Panc1 (cell line): ENCODE measurements at regions not wholly inside any gene's neighbourhood (a gene's known extent, or its start where the extent isn't known, plus 50 kb on each side); places are given as distances from the start of the nearest gene placed in this dataset.

Source experiments
- ATAC-seq: fragments of 200-7000 bp; cut with Tn5 transposase; 2 replicates; pipeline ENCODE4 v1.9.1; 2020; ENCODE audit warnings: mild to moderate bottlenecking, moderate library complexity
- BruUV-seq: library from RNA; stranded (reverse); fragments of 400-500 nt; replicated peaks from 2 replicates; lab custom pipeline; 2021; lab: Mats Ljungman, UMichigan
- CTCF ChIA-PET: fragments of 300-600 bp; sonication (Branson Sonifier 250); formaldehyde crosslinking; loops from one replicate; lab custom pipeline; 2022; ENCODE audit warnings: antibody characterized with exemption; lab: Charles Lee
- POLR2A ChIA-PET: fragments of 300-600 bp; sonication (Branson Sonifier 250); formaldehyde crosslinking; loops from one replicate; lab custom pipeline; 2022; ENCODE audit warnings: antibody characterized with exemption; lab: Charles Lee
- DNase-seq: peaks from one replicate; pipeline ENCODE4 v3.0.0-alpha.2; 2010; ENCODE audit warnings: low read depth, low spot score
- H3K27ac ChIP-seq: 2 replicates; pipeline ENCODE4 v1.5.1; 2011; ENCODE audit warnings: mild to moderate bottlenecking, low read length, inconsistent platforms
- H3K27me3 ChIP-seq: fragments of 200-500 bp; sonication (Bioruptor generic); 2 replicates; pipeline ENCODE4 v1.6.0; 2014; ENCODE audit warnings: low read length, inconsistent platforms; ENCODE audit not compliant: control insufficient read depth, insufficient read depth
- H3K36me3 ChIP-seq: fragments of 200-500 bp; sonication (Bioruptor generic); 2 replicates; pipeline ENCODE4 v1.5.1; 2014; ENCODE audit warnings: inconsistent platforms, mild to moderate bottlenecking, low read length, moderate library complexity; ENCODE audit not compliant: control insufficient read depth, insufficient read depth
- H3K4me1 ChIP-seq: 2 replicates; pipeline ENCODE4 v1.5.1; 2011; ENCODE audit warnings: inconsistent platforms, mild to moderate bottlenecking, low read length, moderate library complexity; ENCODE audit not compliant: control insufficient read depth, insufficient read depth
- H3K4me3 ChIP-seq, 2 experiments: 2 replicates each; pipeline ENCODE4 v1.5.1; 2011 to 2012; ENCODE audit warnings: low read depth in 2 of 2, low read length in 2 of 2, mild to moderate bottlenecking in 2 of 2, inconsistent platforms in 1 of 2, moderate library complexity in 1 of 2
- H3K9me3 ChIP-seq: fragments of 200-500 bp; sonication (Bioruptor generic); 2 replicates; pipeline ENCODE4 v1.5.1; 2014; ENCODE audit warnings: low read depth, mild to moderate bottlenecking, inconsistent platforms, low read length, moderate library complexity; ENCODE audit not compliant: control insufficient read depth, insufficient read depth
- CTCF ChIP-seq: fragments of 450-650 bp; IDR thresholded peaks from 2 replicates; pipeline ENCODE4 v1.5.1; 2017; ENCODE audit warnings: mild to moderate bottlenecking
- POLR2AphosphoS5 ChIP-seq: IDR thresholded peaks from 2 replicates; pipeline ENCODE4 v1.6.1; 2012; ENCODE audit warnings: mild to moderate bottlenecking, low read depth, low read length, moderate library complexity
- REST ChIP-seq, 2 experiments: IDR thresholded peaks; 2 replicates each; pipeline ENCODE4 v1.6.1; 2011 to 2012; ENCODE audit warnings: low read depth in 2 of 2, control low read depth in 1 of 2, low read length in 1 of 2, mild to moderate bottlenecking in 1 of 2, moderate library complexity in 1 of 2; ENCODE audit not compliant: insufficient read depth in 1 of 2
- SIN3A ChIP-seq: IDR thresholded peaks from 2 replicates; pipeline ENCODE4 v1.6.1; 2012; ENCODE audit warnings: low read depth, mild to moderate bottlenecking, low read length, moderate library complexity, borderline replicate concordance; ENCODE audit not compliant: insufficient read depth
- TCF7L2 ChIP-seq: IDR thresholded peaks from 2 replicates; pipeline ENCODE4 v1.6.1; 2011; ENCODE audit warnings: mild to moderate bottlenecking, low read depth, low read length, inconsistent platforms
- in situ Hi-C: cut with HindIII; loops from 2 replicates; pipeline ENCODE4 v1.10.0; 2016; ENCODE audit warnings: low sequenced_read_pairs, low pct_unique_long_range_greater_than_20kb
- intact Hi-C: fragments of 100-400 bp; cut with micrococcal nuclease; formaldehyde crosslinking; loops from one replicate; pipeline ENCODE4 v1.10.0; 2022; ENCODE audit not compliant: unreplicated experiment

- CTCF ChIA-PET, result no interaction called here
- H3K36me3 ChIP-seq, result no peaks in the 10 kb centered on the region
- no peaks in the 10 kb centered on the region for H3K4me1 ChIP-seq
- in situ Hi-C loops (no loop called here), intact Hi-C loops (no loop called here)
- no peaks in the 10 kb centered on the region for H3K27me3 ChIP-seq
- no peak for ATAC-seq
- H3K4me3 ChIP-seq, result no peak overlapping the region
- no peak for DNase-seq
- H3K27ac ChIP-seq, result peak overlapping the region; percentile 39; the same call in 1 of the 2 replicates
- TF ChIP-seq TCF7L2 (no peak), CTCF (no peak), REST (IDR thresholded peaks at IDR 0.05; ENCODE audit: insufficient read depth in 1 of 2, low read depth in 2 of 2, low read length in 1 of 2) (no peak), SIN3A (no peak), POLR2AphosphoS5 (no peak)
- no TSS peak for BruUV-seq
- POLR2A ChIA-PET, result no interaction called here
- no peaks in the 10 kb centered on the region for H3K9me3 ChIP-seq
These were observed 429.1 kb downstream of the SPRY1 start for GRCh38 chr4:123825596-123826291.

- TF ChIP-seq POLR2AphosphoS5 (no peak), TCF7L2 (no peak), CTCF (no peak), REST (IDR thresholded peaks at IDR 0.05; ENCODE audit: insufficient read depth in 1 of 2, low read depth in 2 of 2, low read length in 1 of 2) (no peak)
- ChIA-PET POLR2A (interaction anchor here (0.5 kb wide), 1 partner anchor 465 kb away, joined by 5 read pairs; no protein-coding TSS in a partner anchor), CTCF (no interaction called here)
- Histone ChIP-seq H3K27ac (no peak overlapping the region; the same call in 1 of the 2 replicates), H3K9me3 (no peaks in the 10 kb centered on the region), H3K4me1 (no peaks in the 10 kb centered on the region), H3K4me3 (no peak overlapping the region), H3K27me3 (no peaks in the 10 kb centered on the region), H3K36me3 (no peaks in the 10 kb centered on the region)
- no peak for ATAC-seq
- no TSS peak for BruUV-seq
- in situ Hi-C loops, result no loop called here
- intact Hi-C loops, result no loop called here
- DNase-seq, result no peak
These were observed 430.3 kb downstream of the SPRY1 start for GRCh38 chr4:123826896-123827295.
